ENCODE measurements at regions not wholly inside any gene's neighbourhood (a gene's known extent, or its start where the extent isn't known, plus 50 kb on each side); places are given as distances from the start of the nearest gene placed in this dataset.

GRCh38 chr1:25034736-25035522 is 104.9 kb upstream of the RUNX3 start:
- no peak for DNase-seq

- DNase-seq, result peak; percentile 37
These were observed 104.0 kb upstream of the RUNX3 start for GRCh38 chr1:25033828-25034705.

- DNase-seq, result no peak
These were observed 103.2 kb upstream of the RUNX3 start for GRCh38 chr1:25033030-25033827.

DNA sequence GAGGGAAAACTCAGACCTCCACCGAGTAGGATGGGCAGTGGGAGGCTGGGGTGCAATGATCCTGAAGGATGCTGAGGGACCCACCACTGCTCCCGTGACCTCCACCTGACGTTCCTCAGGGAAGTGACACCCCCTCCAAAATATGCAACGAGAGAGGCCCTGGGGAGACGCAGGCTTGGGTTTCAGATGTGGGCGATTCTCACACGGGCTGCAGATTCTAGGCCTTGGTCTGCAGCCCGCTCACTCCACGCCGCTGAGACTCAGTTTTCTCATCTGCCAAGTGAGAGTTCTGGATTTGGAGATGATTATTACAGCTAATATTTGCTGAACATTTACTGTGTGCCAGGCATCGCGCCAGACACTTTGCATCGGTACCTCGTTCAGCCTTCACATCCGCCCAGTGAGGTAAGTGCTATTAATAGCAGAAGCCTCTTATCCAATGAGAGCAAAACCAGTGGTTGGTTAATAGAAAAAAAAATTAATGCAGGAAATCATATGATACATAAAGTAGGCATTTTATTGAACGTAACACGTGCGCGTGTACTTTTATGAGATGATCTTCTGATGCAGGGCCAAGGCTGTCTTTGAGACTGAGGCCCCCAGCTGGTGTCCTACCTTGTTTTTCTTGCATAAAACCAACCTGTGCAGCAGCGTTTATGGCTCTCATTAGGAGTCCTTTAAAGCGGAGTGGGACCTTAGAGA is 102.0 kb upstream of the RUNX3 start:
- no peak for DNase-seq

GRCh38 chr1:25031601-25031965 is 101.5 kb upstream of the RUNX3 start:
- no peak for DNase-seq

DNA sequence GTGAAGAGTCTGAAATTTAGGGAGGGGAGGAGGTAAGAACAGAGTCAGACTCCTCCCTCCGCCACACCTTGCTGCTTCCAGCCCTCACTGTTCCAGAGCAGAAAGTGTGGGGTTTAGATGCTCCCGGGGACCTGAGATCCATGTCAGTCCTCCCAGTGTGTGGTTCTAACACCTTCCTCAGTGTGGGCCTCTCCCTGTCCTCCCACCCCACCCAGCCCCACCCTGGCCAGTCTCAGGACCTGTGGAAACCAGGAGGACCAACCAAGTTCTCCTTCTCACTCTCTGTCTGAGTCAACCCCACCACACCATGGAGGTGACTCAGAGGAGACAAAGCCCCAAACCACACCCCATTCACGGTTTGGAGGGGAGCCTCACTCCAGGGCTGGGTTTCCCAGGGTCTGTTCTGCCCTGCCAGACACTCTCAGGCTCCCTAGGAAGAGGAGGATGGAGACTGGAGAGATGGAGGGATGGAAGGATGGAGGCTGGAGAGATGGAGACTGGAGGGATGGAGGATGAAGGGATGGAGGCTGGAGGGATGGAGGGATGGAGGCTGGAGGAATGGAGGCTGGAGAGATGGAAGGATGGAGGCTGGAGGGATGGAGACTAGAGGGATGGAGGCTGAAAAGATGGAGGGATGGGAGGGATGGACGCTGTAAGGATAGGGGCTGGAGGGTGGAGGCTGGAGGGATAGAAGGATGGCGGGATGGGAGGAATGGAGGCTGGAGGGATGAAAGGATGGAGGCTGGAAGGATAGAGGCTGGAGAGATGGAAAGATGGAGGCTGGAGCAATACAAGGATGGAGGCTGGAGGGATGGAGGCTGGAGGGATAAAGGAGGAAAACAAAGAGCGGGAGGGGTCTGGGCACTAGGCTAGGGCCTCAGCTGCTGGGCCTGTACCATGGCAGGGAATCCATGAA is 100.9 kb upstream of the RUNX3 start:
- no peak for DNase-seq

DNA sequence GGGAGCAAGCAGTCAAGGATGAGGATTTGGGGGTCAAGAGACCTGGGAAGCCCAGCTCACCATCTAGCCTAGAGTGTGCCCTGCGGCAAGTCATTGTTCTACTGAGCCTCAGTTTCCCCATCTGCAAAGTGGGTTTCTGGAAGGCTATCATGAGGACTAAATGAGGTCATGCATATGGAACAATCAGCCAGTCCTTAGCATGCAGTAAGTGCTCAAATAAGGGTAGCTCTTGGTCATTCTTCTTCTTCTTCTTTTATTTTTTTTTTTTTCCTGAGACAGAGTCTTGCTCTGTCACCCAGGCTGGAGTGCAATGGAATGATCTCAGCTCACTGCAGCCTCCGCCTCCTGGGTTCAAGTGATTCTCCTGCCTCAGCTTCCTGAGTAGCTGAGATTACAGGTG is 99.9 kb upstream of the RUNX3 start:
- no peak for DNase-seq

DNA sequence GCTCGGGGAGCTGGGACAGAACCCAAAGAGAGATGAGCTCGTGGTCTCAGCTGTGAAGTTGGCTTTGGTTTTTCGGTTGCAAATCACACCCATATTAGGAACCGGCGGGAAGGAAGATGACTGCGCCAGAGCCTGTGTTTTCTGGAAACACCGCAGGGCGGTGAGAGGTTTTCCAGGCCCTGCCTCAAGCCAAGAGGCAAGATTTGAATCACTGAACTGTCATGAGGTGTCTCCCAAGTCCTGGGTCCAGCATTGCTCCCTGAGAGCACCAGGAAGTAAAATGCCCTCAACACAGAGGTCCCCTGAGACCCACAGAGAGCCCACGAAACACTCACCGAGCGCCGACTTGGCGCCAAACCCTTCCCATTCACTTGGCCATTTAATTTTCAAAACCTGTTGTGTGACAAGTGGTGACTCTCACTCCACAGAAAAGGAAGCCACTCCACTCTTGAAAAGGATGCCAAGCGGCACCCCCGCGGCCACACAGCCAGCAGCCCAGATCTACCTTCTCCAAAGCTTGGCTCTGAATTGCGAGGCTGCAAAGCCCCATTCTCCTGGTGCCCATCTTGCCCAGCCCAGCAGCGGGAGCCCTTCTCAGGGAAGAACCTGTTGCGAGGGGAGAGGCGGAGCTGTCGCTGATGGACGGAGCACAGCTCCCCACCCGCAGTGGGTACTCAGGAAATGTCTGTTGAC is 99.0 kb upstream of the RUNX3 start:
- DNase-seq, result no peak

DNA sequence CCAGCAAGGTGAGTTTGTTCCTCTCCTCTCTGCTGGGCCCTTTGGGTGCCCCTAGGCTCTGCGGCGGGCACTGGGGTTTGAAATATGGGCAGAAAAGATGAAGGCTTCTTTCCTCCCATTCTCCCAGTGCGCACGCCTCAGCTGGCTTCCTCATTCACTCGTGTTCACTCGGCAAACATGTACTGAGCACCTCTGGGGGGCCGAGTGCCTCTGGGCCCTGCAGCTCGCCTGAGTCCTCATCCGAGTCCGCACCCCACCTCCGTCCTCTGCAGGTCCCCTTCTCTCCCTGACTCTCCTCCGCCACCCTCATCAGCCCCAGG is 98.5 kb upstream of the RUNX3 start:
- no peak for DNase-seq

- DNase-seq, result no peak
These were observed 97.9 kb upstream of the RUNX3 start for GRCh38 chr1:25027822-25028586.

GRCh38 chr1:25026730-25027450 is 96.8 kb upstream of the RUNX3 start:
- no peak for DNase-seq

- DNase-seq, result no peak
These were observed 96.2 kb upstream of the RUNX3 start for GRCh38 chr1:25026304-25026703.

DNA sequence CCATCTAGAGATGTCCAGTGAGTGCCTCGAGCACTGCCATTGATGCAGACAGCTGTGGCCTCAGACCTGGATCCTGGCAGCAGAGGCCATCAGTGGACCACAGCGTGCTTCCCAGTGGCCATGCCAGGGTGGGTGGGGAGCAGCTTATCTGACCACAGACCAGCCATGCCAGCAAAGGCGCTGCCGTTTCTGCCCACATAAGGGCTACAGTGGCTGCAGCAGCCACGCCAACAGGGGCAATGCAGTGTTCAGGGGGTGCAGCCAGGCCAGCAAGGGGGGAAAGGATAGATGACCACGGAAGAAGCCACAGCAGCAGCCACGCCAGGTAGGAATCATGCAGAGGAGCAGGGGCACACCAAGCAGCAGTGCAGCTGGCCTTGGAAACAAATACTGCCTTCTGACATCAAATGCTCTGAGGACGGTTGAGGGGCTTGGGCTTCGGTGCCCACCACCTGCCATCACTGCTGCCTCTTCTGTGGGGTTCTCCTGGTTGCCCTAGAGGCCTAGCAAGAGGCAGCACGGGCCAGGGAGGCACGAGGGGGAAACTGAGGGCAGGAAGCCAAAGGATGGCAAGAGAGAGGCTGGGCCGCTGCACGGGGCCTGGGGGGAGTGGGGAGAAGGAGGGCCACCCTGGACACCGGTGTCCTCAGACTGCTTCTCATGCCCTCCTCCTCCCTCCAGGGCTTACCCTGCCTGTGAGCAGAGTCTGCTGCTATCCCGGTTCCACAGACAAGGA is 94.7 kb upstream of the RUNX3 start:
- no peak for DNase-seq

GRCh38 chr1:25023826-25024225 is 93.8 kb upstream of the RUNX3 start:
- DNase-seq, result no peak

GRCh38 chr1:25023190-25023578 is 93.1 kb upstream of the RUNX3 start:
- DNase-seq, result no peak

- DNase-seq, result peak; percentile 16
These were observed 92.5 kb upstream of the RUNX3 start for GRCh38 chr1:25022361-25023189.

- no peak for DNase-seq
These were observed 91.6 kb upstream of the RUNX3 start for GRCh38 chr1:25021591-25022215.

Data from midbrain (tissue), 1 donor.